HFFc6 (cell line): ENCODE measurements at regions not wholly inside any gene's neighbourhood (a gene's known extent, or its start where the extent isn't known, plus 50 kb on each side); places are given as distances from the start of the nearest gene placed in this dataset.
"Not testable (repeated sequence)": the region's sequence is repeated elsewhere in the genome, so short reads cannot be mapped to it uniquely, and the experiment has no call there.

ENCODE experiments used
- DNase-seq: peaks from one replicate; pipeline ENCODE4 v3.0.0-alpha.2; 2018
- H3K27ac Mint-ChIP-seq: 2 replicates; pipeline ENCODE4 v1.8.0; 2020; ENCODE audit warnings: mild to moderate bottlenecking, mixed read lengths
- H3K27me3 Mint-ChIP-seq: 2 replicates; pipeline ENCODE4 v1.8.0; 2021; ENCODE audit warnings: mild to moderate bottlenecking, moderate library complexity, mixed read lengths; ENCODE audit not compliant: insufficient read depth
- H3K36me3 Mint-ChIP-seq: 2 replicates; pipeline ENCODE4 v1.8.0; 2021; ENCODE audit warnings: low read depth, mixed read lengths
- H3K4me1 Mint-ChIP-seq: 2 replicates; pipeline ENCODE4 v1.8.0; 2020; ENCODE audit warnings: low read depth, mixed read lengths
- H3K4me3 Mint-ChIP-seq: 2 replicates; pipeline ENCODE4 v1.8.0; 2020; ENCODE audit warnings: mild to moderate bottlenecking, moderate library complexity, mixed read lengths
- H3K9me3 Mint-ChIP-seq: 2 replicates; pipeline ENCODE4 v1.8.0; 2020; ENCODE audit warnings: mild to moderate bottlenecking, mixed read lengths
- CTCF ChIP-seq: fragments of 200-600 bp; sonication (generic); IDR thresholded peaks from 2 replicates; pipeline ENCODE4 v1.5.0; 2021; ENCODE audit warnings: antibody characterized with exemption, mild to moderate bottlenecking

- Mint-ChIP-seq H3K4me3 (peak overlapping the region; percentile 37; the same call in 1 of the 2 replicates), H3K27me3 (peaks cover 17% of the 10 kb centered on the region; the same call in 1 of the 2 replicates), H3K27ac (no peak overlapping the region), H3K9me3 (peaks cover 5% of the 10 kb centered on the region; the same call in 1 of the 2 replicates), H3K36me3 (no peaks in the 10 kb centered on the region), H3K4me1 (no peaks in the 10 kb centered on the region)
- no peak for TF ChIP-seq CTCF
- no peak for DNase-seq
Observed at GRCh38 chr6:137625100-137625661, 131.0 kb upstream of the OLIG3 start.

- H3K9me3 Mint-ChIP-seq: peaks cover 5% of the 10 kb centered on the region; the same call in 1 of the 2 replicates
- H3K27me3 Mint-ChIP-seq: peaks cover 17% of the 10 kb centered on the region; the same call in 1 of the 2 replicates
- H3K4me3 Mint-ChIP-seq: peak overlapping the region; percentile 37; the same call in 1 of the 2 replicates
- TF ChIP-seq CTCF: no peak; the same call in 1 of the 2 replicates
- no peaks in the 10 kb centered on the region for H3K4me1 Mint-ChIP-seq
- H3K36me3 Mint-ChIP-seq: no peaks in the 10 kb centered on the region
- H3K27ac Mint-ChIP-seq: no peak overlapping the region
- no peak for DNase-seq
Observed at GRCh38 chr6:137625808-137626207, 131.6 kb upstream of the OLIG3 start.

- Mint-ChIP-seq H3K27me3 (peaks cover 13% of the 10 kb centered on the region), H3K36me3 (no peaks in the 10 kb centered on the region), H3K4me3 (no peak overlapping the region), H3K9me3 (no peaks in the 10 kb centered on the region), H3K4me1 (no peaks in the 10 kb centered on the region), H3K27ac (no peak overlapping the region)
- TF ChIP-seq CTCF: no peak
- no peak for DNase-seq
Observed at GRCh38 chr6:137630666-137631065, 136.5 kb upstream of the OLIG3 start.

- Mint-ChIP-seq H3K36me3 (no peaks in the 10 kb centered on the region), H3K9me3 (no peaks in the 10 kb centered on the region), H3K4me3 (no peak overlapping the region), H3K27ac (no peak overlapping the region), H3K27me3 (peaks cover 13% of the 10 kb centered on the region), H3K4me1 (no peaks in the 10 kb centered on the region)
- TF ChIP-seq CTCF: no peak
- no peak for DNase-seq
Observed at GRCh38 chr6:137631323-137631722, 137.1 kb upstream of the OLIG3 start.

- H3K9me3 Mint-ChIP-seq, DNase-seq, H3K4me1 Mint-ChIP-seq, H3K27ac Mint-ChIP-seq, H3K4me3 Mint-ChIP-seq, H3K36me3 Mint-ChIP-seq: not testable (repeated sequence)
- peaks cover 13% of the 10 kb centered on the region for H3K27me3 Mint-ChIP-seq
Observed at GRCh38 chr6:137634177-137634576, 140.0 kb upstream of the OLIG3 start.

GRCh38 chr6:137637121-137637520 is 142.9 kb upstream of the OLIG3 start:
- no peak overlapping the region for H3K27ac Mint-ChIP-seq
- no peaks in the 10 kb centered on the region for H3K9me3 Mint-ChIP-seq
- H3K4me3 Mint-ChIP-seq: no peak overlapping the region
- DNase-seq: peak; percentile 82
- H3K36me3 Mint-ChIP-seq: no peaks in the 10 kb centered on the region
- TF ChIP-seq CTCF: no peak
- peaks cover 10% of the 10 kb centered on the region; the same call in 1 of the 2 replicates for H3K4me1 Mint-ChIP-seq
- H3K27me3 Mint-ChIP-seq: peaks cover 10% of the 10 kb centered on the region
